Common myeloid progenitor, CD34-positive (primary cell): ENCODE measurements at regions not wholly inside any gene's neighbourhood (a gene's known extent, or its start where the extent isn't known, plus 50 kb on each side); places are given as distances from the start of the nearest gene placed in this dataset.

Experiments
- CTCF ChIA-PET: fragments of 350-600 bp; sonication (Branson Sonifier 250); formaldehyde crosslinking; loops from one replicate; lab custom pipeline; 2021; ENCODE audit warnings: antibody characterized with exemption; lab: Charles Lee
- POLR2A ChIA-PET: fragments of 350-600 bp; sonication (Branson Sonifier 250); formaldehyde crosslinking; loops from one replicate; lab custom pipeline; 2021; ENCODE audit warnings: antibody characterized with exemption; lab: Charles Lee
- DNase-seq, 3 donors: peaks; one replicate each; pipeline versions ENCODE4 v3.0.0 to v3.0.0-alpha.2; 2013
- H3K27ac ChIP-seq, 2 experiments: 1 replicate in 1 of 2; 2 replicates in 1 of 2; pipeline ENCODE4 v1.7.0; 2013; ENCODE audit warnings: inconsistent platforms in 2 of 2, low read length in 2 of 2, mild to moderate bottlenecking in 2 of 2, low read depth in 1 of 2, moderate library complexity in 1 of 2; ENCODE audit not compliant: severe bottlenecking in 2 of 2, insufficient read depth in 1 of 2, poor library complexity in 1 of 2
- H3K27me3 ChIP-seq, 5 experiments: replicated peaks in 2 of 5; 1 replicate in 3 of 5; 2 replicates in 2 of 5; pipeline versions ENCODE4 v1.6.1 to v1.7.0; 2013; ENCODE audit warnings: low read length in 4 of 5, mild to moderate bottlenecking in 2 of 5, moderate library complexity in 2 of 5, inconsistent platforms in 1 of 5; ENCODE audit not compliant: insufficient read depth in 5 of 5, control insufficient read depth in 4 of 5
- H3K36me3 ChIP-seq, 4 experiments: 1 replicate in 2 of 4; 2 replicates in 2 of 4; pipeline versions ENCODE4 v1.6.1 to v1.7.0; 2013; ENCODE audit warnings: low read length in 3 of 4, control low read depth in 1 of 4, mild to moderate bottlenecking in 1 of 4; ENCODE audit not compliant: control insufficient read depth in 4 of 4, insufficient read depth in 4 of 4
- H3K4me1 ChIP-seq, 4 experiments: 1 replicate in 3 of 4; 2 replicates in 1 of 4; pipeline versions ENCODE4 v1.6.1 to v1.7.1; 2013; ENCODE audit warnings: low read length in 3 of 4, mild to moderate bottlenecking in 3 of 4, control low read depth in 1 of 4, inconsistent platforms in 1 of 4, moderate library complexity in 1 of 4; ENCODE audit not compliant: control insufficient read depth in 4 of 4, insufficient read depth in 4 of 4; ENCODE audit errors: control extremely low read depth in 1 of 4
- H3K4me3 ChIP-seq, 7 experiments: 1 replicate in 4 of 7; 2 replicates in 3 of 7; pipeline versions ENCODE4 v1.5.1 to v1.7.0; 2013; ENCODE audit warnings: mild to moderate bottlenecking in 7 of 7, low read length in 6 of 7, moderate library complexity in 6 of 7, inconsistent platforms in 2 of 7, low read depth in 2 of 7, control low read depth in 1 of 7; ENCODE audit not compliant: insufficient read depth in 4 of 7, control insufficient read depth in 1 of 7; ENCODE audit errors: extremely low read depth in 1 of 7
- H3K9me3 ChIP-seq, 5 experiments: 1 replicate in 4 of 5; 2 replicates in 1 of 5; pipeline versions ENCODE4 v1.6.1 to v1.7.1; 2013; ENCODE audit warnings: low read length in 4 of 5, mild to moderate bottlenecking in 2 of 5, inconsistent platforms in 1 of 5, low read depth in 1 of 5, moderate library complexity in 1 of 5; ENCODE audit not compliant: control insufficient read depth in 4 of 5, insufficient read depth in 2 of 5; ENCODE audit errors: control extremely low read depth in 1 of 5
- WGBS: methylation state at CpG from one replicate; pipeline ENCODE4 v1.1.5; 2013; ENCODE audit not compliant: insufficient coverage; 5-methylcytosine and 5-hydroxymethylcytosine counted together

DNA sequence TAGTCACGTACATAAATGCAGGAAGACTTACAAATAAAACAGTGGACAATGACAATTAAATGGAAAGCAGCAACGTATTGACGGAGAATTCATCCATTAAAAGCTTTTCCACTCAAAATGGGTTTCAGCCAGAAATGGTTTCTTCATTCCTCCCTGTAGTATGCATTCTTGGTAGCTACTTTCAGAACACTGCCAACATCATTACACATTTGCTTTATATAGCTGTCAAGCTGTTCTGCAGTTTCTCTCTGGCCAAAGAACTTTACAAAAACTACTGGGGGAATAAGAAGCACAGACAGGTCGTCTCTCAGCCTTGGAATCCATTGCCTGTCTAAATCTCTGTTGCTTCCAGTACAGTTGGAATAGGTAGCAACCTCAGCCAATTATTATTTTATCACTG, 84.1 kb upstream of the NCKAP5 start:
- WGBS: 94% methylated on average over 3 of the region's 4 CpGs

DNA sequence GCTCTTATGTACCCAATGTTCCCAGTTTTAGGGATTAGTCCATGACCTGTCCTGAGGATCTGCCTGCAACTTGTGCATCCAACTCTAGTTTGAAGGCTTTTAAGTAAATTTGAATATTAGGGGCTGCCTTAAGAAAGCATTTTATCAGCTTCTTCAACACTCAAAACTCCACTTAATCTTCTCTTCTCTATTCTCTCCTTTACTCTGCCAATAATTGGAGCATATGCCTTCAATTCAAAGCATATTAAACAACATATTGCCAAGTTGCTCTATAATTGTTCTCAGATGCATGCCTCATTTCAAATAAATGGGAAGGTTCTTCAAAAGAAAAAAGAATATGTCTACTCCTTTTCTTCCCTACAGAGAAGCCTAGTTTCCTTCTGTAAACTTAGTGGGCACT, 84.8 kb upstream of the NCKAP5 start:
- no peak for DNase-seq
- Histone ChIP-seq H3K36me3 (no peaks in the 10 kb centered on the region), H3K4me3 (no peak overlapping the region), H3K4me1 (no peaks in the 10 kb centered on the region), H3K27me3 (no peaks in the 10 kb centered on the region), H3K27ac (no peak overlapping the region), H3K9me3 (no peaks in the 10 kb centered on the region)
- POLR2A ChIA-PET: no interaction called here
- CTCF ChIA-PET: no interaction called here

More for the DNA sequence above, 84.1 kb upstream of the NCKAP5 start:
- no peak overlapping the region for H3K27ac ChIP-seq
- no peak overlapping the region for H3K4me3 ChIP-seq
- no peaks in the 10 kb centered on the region for H3K27me3 ChIP-seq
- H3K4me1 ChIP-seq: no peaks in the 10 kb centered on the region
- POLR2A ChIA-PET: no interaction called here
- CTCF ChIA-PET: no interaction called here
- no peaks in the 10 kb centered on the region for H3K9me3 ChIP-seq
- DNase-seq: no peak
- H3K36me3 ChIP-seq: no peaks in the 10 kb centered on the region

DNA sequence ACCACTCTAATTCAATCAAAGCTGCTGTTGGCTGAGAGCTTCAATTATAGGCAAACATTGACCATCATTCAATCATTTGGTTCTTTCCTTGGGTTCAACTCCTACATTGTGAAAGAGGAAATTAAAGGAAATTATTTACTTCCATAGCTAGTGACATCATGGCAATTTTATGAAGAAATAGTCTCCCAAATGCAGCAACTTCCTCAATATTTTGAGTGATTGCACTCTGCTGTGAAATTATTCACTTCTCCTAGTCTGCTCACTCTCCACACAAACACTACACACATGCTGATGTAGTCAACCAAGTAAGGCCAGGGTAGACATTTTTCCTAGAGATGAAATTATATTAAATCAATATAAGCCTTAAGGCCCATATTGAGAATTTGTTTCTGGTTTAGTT, 86.7 kb upstream of the NCKAP5 start:
- ChIA-PET CTCF (interaction anchor here (1.1 kb wide), 1 partner anchor 47 kb away, joined by 3 read pairs; no protein-coding TSS in a partner anchor), POLR2A (no interaction called here)
- no peak for DNase-seq
- no peaks in the 10 kb centered on the region for H3K4me1 ChIP-seq
- no peak overlapping the region for H3K27ac ChIP-seq
- no peaks in the 10 kb centered on the region for H3K9me3 ChIP-seq
- H3K4me3 ChIP-seq: no peak overlapping the region
- no peaks in the 10 kb centered on the region for H3K27me3 ChIP-seq
- no peaks in the 10 kb centered on the region for H3K36me3 ChIP-seq

DNA sequence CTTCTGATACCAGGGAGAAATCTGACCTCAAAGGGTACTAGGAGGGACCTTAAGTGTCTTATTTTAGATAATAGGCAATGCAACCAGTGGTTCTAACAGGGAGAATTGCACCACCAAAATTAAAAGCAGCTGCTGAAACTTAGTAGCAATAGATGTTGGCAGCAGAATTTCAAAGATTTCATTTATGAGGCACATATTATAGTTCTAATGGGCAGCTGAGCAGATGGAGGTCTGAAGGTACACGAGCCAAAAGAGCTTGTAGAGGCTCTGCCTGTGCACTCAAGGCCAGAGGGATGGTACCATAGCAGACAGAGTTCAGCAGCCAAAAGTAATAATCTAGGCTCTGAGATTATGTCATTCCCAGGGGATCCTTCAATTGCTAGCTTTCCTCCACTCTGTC, 87.3 kb upstream of the NCKAP5 start:
- no peaks in the 10 kb centered on the region for H3K4me1 ChIP-seq
- ChIA-PET CTCF (interaction anchor here (1.1 kb wide), 1 partner anchor 48 kb away, joined by 3 read pairs; no protein-coding TSS in a partner anchor), POLR2A (no interaction called here)
- DNase-seq: no peak
- 100% methylated on average over 1 of the region's 1 CpG for WGBS
- no peak overlapping the region for H3K4me3 ChIP-seq
- H3K27ac ChIP-seq: no peak overlapping the region
- H3K27me3 ChIP-seq: no peaks in the 10 kb centered on the region
- no peaks in the 10 kb centered on the region for H3K9me3 ChIP-seq
- H3K36me3 ChIP-seq: no peaks in the 10 kb centered on the region

DNA sequence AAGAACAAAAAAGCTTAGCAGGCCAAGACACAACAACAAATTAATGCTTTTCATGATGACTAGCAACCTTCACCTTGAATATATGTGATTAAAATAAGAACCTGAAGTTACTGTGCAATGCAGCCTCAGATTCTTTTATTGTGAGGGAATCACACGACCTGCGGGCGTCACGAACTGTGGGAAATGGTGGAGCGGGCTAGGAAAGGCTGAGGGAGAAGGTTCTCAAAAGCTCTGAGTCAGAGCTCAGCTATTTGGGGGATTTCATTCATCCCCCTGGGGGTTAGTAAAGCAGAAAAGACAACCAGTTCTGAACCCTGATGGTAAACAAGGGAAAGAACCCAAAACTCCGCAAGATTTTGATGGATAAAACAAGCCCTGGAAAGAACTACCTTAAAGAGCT, 89.3 kb upstream of the NCKAP5 start:
- Histone ChIP-seq H3K27me3 (no peaks in the 10 kb centered on the region), H3K4me1 (no peaks in the 10 kb centered on the region), H3K36me3 (no peaks in the 10 kb centered on the region), H3K9me3 (no peaks in the 10 kb centered on the region), H3K27ac (no peak overlapping the region), H3K4me3 (no peak overlapping the region)
- POLR2A ChIA-PET: no interaction called here
- CTCF ChIA-PET: no interaction called here
- 97% methylated on average over 5 of the region's 6 CpGs for WGBS
- DNase-seq: no peak

DNA sequence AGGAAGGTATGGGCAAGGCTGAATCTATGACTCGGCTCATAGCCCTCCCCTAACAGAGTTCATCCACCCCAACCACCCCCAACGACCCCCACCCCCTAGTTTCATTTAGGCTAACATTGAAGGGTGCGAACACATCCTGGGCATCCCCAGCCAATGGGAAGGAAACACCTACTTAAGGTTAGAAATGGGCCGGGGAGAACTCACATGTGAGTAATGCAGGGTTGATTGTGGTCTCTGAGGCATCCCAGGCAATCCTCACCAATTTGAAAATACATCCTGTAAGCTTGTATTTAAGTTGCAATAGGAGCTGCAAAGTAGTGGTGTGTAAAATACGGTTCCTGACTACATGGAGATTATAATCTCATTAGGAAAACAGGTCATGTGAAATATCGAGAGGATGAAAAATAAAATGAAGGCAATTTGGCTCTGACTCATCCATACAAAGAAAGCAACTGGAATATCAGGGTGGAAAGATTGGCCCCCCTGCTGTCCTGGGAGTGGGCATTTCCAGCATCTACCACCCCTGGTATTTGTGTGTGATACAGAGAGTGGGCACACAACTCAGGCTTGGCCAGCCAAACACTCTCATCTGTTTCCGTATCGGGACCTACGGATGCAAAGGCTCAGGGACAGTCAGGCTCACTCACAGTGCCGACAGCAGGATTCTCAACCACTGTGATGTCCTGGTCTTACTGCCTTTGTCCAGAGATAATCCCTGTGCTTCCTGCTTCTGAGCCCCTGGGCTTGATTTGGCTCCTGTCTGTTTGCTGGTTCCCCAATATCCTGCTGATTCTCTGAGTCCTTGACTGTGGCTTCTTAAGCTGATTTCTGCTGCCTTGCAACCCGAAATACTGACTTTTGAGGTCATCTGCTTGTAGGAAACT, 90.0 kb upstream of the NCKAP5 start:
- H3K4me3 ChIP-seq: no peak overlapping the region
- no peak overlapping the region for H3K27ac ChIP-seq
- H3K27me3 ChIP-seq: no peaks in the 10 kb centered on the region
- ChIA-PET CTCF (no interaction called here), POLR2A (no interaction called here)
- no peaks in the 10 kb centered on the region for H3K9me3 ChIP-seq
- H3K36me3 ChIP-seq: no peaks in the 10 kb centered on the region
- WGBS: 83% methylated on average over 6 of the region's 11 CpGs
- no peaks in the 10 kb centered on the region for H3K4me1 ChIP-seq
- DNase-seq: no peak

DNA sequence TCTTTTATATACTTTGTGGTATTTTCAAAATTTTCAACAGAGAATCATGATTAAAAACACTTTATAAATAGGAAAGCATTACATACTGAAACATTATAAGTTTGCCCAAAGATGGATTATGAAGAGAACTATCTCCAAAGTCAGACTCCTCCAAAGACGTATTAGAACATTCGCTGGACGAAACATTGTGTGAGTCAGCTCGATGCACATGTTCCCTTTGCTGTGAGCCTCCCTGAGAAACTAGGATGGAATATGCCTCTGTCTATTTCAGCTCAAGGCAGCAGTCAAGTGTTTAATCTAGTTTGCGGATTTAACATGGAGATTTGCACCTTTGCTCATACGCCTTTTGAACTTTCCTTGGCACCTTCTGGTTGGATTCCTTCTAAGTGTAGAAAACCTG, 92.2 kb upstream of the NCKAP5 start:
- H3K4me3 ChIP-seq: no peak overlapping the region

More for the DNA sequence above, 92.2 kb upstream of the NCKAP5 start:
- H3K9me3 ChIP-seq: no peaks in the 10 kb centered on the region
- WGBS: 98% methylated on average over 6 of the region's 6 CpGs
- no peaks in the 10 kb centered on the region for H3K36me3 ChIP-seq
- ChIA-PET POLR2A (no interaction called here), CTCF (interaction anchor here (0.7 kb wide), 1 partner anchor 817 kb away, joined by 3 read pairs; no protein-coding TSS in a partner anchor)
- H3K4me1 ChIP-seq: no peaks in the 10 kb centered on the region
- H3K27ac ChIP-seq: no peak overlapping the region
- DNase-seq: no peak
- no peaks in the 10 kb centered on the region for H3K27me3 ChIP-seq
